Left lung (tissue), 4 donors: ENCODE measurements at regions not wholly inside any gene's neighbourhood (a gene's known extent, or its start where the extent isn't known, plus 50 kb on each side); places are given as distances from the start of the nearest gene placed in this dataset.

Experiments used
- ATAC-seq: fragments of 200-7000 bp; cut with Tn5 transposase; one replicate; pipeline ENCODE4 v1.9.1; 2020; ENCODE audit warnings: moderate library complexity
- DNase-seq, 4 donors: peaks; one replicate each; pipeline ENCODE4 v3.0.0-alpha.2; 2013 to 2020
- H3K27ac ChIP-seq, 2 donors: fragments of 200-600 bp; sonication (generic) in 1 of 2; one replicate each; pipeline versions ENCODE4 v1.5.0 to v1.8.0; 2020 to 2021
- H3K27me3 ChIP-seq, 2 donors: fragments of 200-600 bp; sonication (generic) in 1 of 2; one replicate each; pipeline versions ENCODE4 v1.5.0 to v1.8.0; 2020 to 2021
- H3K36me3 ChIP-seq, 2 donors: fragments of 200-600 bp; sonication (generic) in 1 of 2; one replicate each; pipeline versions ENCODE4 v1.5.0 to v1.8.0; 2020 to 2021
- H3K4me1 ChIP-seq, 2 donors: fragments of 200-600 bp; one replicate each; pipeline ENCODE4 v1.8.0; 2021
- H3K4me3 ChIP-seq, 2 donors: fragments of 200-600 bp; sonication (generic) in 1 of 2; one replicate each; pipeline versions ENCODE4 v1.5.0 to v1.8.0; 2020 to 2021; ENCODE audit warnings: mild to moderate bottlenecking in 1 of 2
- H3K9me3 ChIP-seq, 2 donors: fragments of 200-600 bp; sonication (generic) in 1 of 2; one replicate each; pipeline versions ENCODE4 v1.5.0 to v1.8.0; 2020 to 2021
- intact Hi-C, 2 donors: fragments of 100-400 bp; cut with DNase I; formaldehyde crosslinking; loops; one replicate each; pipeline versions ENCODE4 v1.11.2 to v1.14.2; 2022
- TF ChIP-seq, protein P1 (sequence below), 2 donors: fragments of 200-600 bp; sonication (generic) in 1 of 2; IDR thresholded peaks; one replicate each; pipeline versions ENCODE4 v1.5.0 to v1.8.0; 2021; ENCODE audit warnings: antibody characterized with exemption in 2 of 2
- donor health status: DM: no; HTN: yes; CAD: no.
- donor health status: DM: no; HTN: no; CAD: no.

DNA sequence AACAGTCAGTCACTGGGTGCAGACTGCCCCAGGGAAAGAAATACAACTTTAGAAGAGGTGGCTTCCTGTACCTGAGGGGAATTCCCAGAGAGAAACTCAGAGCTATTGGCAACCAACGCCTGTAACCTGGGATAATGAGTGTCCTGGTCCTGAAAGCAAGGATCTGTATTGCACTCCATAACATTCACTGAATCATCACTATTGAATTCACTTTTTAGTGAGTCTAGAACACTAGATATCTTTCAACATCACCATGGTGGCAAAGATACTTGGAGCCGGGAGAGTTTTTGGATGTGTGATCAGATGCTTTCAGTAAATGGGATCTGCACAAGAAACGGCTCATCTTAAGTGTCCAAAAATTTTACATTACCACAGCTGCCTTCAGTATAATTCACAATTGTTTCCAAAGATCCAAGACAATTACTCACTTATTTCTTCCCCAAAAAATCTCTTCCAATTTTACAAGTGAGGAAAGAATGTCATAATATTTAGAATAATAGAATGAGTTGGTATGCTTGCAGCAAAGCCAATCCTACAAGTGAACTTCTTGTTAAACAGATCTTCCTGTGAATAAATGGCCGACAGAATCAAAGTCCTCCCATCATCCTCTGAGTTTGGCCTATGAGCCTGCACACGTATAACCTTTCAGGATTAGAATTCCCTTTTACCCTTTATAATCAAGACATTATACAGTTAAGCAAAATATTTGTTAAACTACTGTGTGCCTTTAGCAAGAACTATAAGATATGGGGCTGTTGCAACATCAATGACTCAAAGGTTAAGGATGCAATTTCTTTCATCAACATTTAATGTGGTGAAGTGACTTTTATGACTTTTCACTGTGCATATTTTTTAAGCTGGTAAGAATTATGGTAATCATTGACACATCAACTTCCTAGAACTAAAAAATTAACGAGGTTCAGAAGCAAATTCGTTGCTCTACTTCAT is 243.3 kb upstream of the COL8A1 start:
- H3K4me3 ChIP-seq = no peak overlapping the region
- H3K27me3 ChIP-seq = no peaks in the 10 kb centered on the region
- peaks cover 0 to 22% of the 10 kb centered on the region in 2 donors for H3K9me3 ChIP-seq
- no peaks in the 10 kb centered on the region for H3K36me3 ChIP-seq
- intact Hi-C loops = no loop called here
- H3K27ac ChIP-seq = no peak overlapping the region
- H3K4me1 ChIP-seq = no peaks in the 10 kb centered on the region
- no peak for DNase-seq
- peak; percentile 64 for ATAC-seq
- TF ChIP-seq, protein P1, sequence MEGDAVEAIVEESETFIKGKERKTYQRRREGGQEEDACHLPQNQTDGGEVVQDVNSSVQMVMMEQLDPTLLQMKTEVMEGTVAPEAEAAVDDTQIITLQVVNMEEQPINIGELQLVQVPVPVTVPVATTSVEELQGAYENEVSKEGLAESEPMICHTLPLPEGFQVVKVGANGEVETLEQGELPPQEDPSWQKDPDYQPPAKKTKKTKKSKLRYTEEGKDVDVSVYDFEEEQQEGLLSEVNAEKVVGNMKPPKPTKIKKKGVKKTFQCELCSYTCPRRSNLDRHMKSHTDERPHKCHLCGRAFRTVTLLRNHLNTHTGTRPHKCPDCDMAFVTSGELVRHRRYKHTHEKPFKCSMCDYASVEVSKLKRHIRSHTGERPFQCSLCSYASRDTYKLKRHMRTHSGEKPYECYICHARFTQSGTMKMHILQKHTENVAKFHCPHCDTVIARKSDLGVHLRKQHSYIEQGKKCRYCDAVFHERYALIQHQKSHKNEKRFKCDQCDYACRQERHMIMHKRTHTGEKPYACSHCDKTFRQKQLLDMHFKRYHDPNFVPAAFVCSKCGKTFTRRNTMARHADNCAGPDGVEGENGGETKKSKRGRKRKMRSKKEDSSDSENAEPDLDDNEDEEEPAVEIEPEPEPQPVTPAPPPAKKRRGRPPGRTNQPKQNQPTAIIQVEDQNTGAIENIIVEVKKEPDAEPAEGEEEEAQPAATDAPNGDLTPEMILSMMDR (IDR thresholded peaks at IDR 0.05) = no peak

DNA sequence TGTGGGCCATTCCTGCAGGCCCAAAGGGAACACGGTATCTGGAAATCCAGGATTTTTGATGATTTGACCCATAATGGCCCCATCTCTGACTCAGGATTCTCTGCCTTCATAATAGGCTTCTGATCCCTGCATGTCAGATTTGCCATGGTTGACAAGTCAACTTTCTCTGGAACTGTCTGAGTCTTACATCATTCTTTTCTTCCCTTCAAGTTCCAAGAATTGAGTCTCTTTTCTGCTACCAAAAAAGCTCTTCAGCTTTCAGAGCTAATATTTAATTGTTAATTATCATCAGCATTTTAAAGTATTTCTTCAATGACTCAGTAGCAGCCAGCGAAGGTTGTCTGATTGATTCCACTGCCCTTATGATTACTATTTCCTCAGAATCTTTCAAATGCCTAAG is 244.4 kb upstream of the COL8A1 start:
- H3K27me3 ChIP-seq = no peaks in the 10 kb centered on the region
- H3K4me1 ChIP-seq = no peaks in the 10 kb centered on the region
- ATAC-seq (no peak), DNase-seq (no peak)
- no peak overlapping the region for H3K27ac ChIP-seq
- H3K9me3 ChIP-seq = peaks cover 0 to 12% of the 10 kb centered on the region in 2 donors
- H3K36me3 ChIP-seq = no peaks in the 10 kb centered on the region
- H3K4me3 ChIP-seq = no peak overlapping the region
- TF ChIP-seq, protein P1 (IDR thresholded peaks at IDR 0.05) = no peak
- intact Hi-C loops = no loop called here

DNA sequence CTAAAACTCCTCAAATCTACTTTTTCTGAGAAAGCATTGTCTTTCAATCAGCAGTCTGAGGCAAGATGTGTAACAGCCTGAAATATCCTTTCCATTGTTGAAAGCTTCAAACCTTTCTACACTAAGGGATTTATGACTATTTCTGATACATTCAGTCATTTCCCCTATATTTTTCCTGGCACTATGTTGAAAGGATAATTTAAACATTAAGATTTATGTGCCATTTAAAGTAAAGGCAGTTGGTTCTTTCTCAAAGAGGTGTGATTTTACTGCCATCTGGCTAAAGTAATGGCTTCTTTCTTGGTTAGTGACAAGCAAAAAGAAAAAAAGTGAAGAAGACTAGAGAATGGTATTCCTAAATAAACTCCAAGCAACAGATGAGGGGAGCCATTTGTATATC is 249.6 kb upstream of the COL8A1 start:
- Histone ChIP-seq H3K27ac (no peak overlapping the region), H3K4me1 (no peaks in the 10 kb centered on the region), H3K9me3 (no peaks in the 10 kb centered on the region), H3K36me3 (no peaks in the 10 kb centered on the region), H3K27me3 (no peaks in the 10 kb centered on the region), H3K4me3 (no peak overlapping the region)
- TF ChIP-seq, protein P1 (IDR thresholded peaks at IDR 0.05) = no peak
- intact Hi-C loops = no loop called here
- DNase-seq = no peak
- ATAC-seq = no peak

DNA sequence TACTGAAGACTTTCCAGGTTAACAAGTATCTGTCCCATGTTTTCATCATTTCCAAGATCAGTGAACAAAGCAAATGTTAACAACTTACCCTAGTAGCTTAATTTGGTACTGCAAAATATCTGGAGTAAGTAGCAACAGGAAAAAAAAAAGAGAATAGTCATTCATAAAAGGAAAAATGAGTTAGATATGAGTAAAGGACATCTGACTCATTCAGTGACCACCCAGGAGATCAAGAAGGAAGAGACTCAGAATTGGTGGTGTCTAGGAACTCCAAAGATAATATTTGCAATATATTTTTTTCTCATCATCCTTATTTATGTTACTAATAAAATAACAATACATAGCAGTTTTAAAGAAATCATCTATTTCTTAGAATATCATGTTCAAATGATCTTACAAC is 253.8 kb upstream of the COL8A1 start:
- ATAC-seq (no peak), DNase-seq (no peak)
- intact Hi-C loops = no loop called here
- Histone ChIP-seq H3K4me3 (no peak overlapping the region), H3K9me3 (peaks cover 0 to 13% of the 10 kb centered on the region in 2 donors), H3K27me3 (no peaks in the 10 kb centered on the region), H3K4me1 (no peaks in the 10 kb centered on the region), H3K36me3 (no peaks in the 10 kb centered on the region), H3K27ac (no peak overlapping the region)
- TF ChIP-seq, protein P1 (IDR thresholded peaks at IDR 0.05) = no peak

DNA sequence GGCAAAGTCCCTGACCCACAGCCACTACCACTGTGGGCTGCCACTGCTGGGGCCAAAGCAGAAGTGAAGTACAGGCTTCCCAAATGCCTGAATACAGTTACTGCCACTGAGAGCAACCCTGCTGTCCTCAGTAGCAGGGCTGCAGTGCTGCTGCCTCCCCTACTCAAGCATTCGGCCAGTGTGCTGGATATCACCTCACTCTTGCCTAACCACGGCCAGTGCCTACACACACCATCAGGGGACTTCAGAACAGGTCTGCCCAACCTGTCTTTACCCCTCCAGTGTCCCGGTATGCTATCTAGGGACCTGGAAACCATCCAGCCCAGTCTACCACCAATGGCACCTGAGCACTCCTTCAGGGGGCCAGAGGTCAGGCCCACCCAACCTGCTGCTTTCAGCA is 261.5 kb upstream of the COL8A1 start:
- Histone ChIP-seq H3K27ac (no peak overlapping the region), H3K4me3 (no peak overlapping the region), H3K9me3 (peaks cover 0 to 8% of the 10 kb centered on the region in 2 donors), H3K27me3 (no peaks in the 10 kb centered on the region), H3K4me1 (no peaks in the 10 kb centered on the region), H3K36me3 (no peaks in the 10 kb centered on the region)
- TF ChIP-seq, protein P1 (IDR thresholded peaks at IDR 0.05) = no peak
- DNase-seq = peak in 1 of 4 donors; percentile 28
- intact Hi-C loops = no loop called here
- ATAC-seq = no peak
